SK-N-SH treated with all-trans-retinoic acid at 6 μM for 48 hours (cell line): ENCODE measurements at regions not wholly inside any gene's neighbourhood (a gene's known extent, or its start where the extent isn't known, plus 50 kb on each side); places are given as distances from the start of the nearest gene placed in this dataset.
"Not testable (repeated sequence)": the region's sequence is repeated elsewhere in the genome, so short reads cannot be mapped to it uniquely, and the experiment has no call there.

Experiments used
- ESRRG ChIP-seq: fragments of 250-450 bp; sonication (Bioruptor Pico); IDR thresholded peaks from 2 replicates; pipeline ENCODE4 v1.6.1; 2021; ENCODE audit warnings: mild to moderate bottlenecking
- GLIS3 ChIP-seq: fragments of 250-450 bp; sonication (Bioruptor Pico); IDR thresholded peaks from 2 replicates; pipeline ENCODE4 v1.5.0; 2020; ENCODE audit warnings: mild to moderate bottlenecking, moderate library complexity
- PATZ1 ChIP-seq: fragments of 250-450 bp; sonication (Bioruptor Pico); IDR thresholded peaks from 2 replicates; pipeline ENCODE4 v1.8.0; 2020; ENCODE audit warnings: mild to moderate bottlenecking, moderate library complexity, borderline replicate concordance
- PPARA ChIP-seq: fragments of 250-450 bp; sonication (Bioruptor Pico); IDR thresholded peaks from 2 replicates; pipeline ENCODE4 v1.5.0; 2020; ENCODE audit warnings: mild to moderate bottlenecking, borderline replicate concordance
- RARB ChIP-seq: fragments of 250-450 bp; sonication (Bioruptor Pico); IDR thresholded peaks from 2 replicates; pipeline ENCODE4 v1.8.0; 2021; ENCODE audit warnings: mild to moderate bottlenecking, moderate library complexity
- ZFP3 ChIP-seq: fragments of 250-450 bp; sonication (Bioruptor Pico); IDR thresholded peaks from 2 replicates; pipeline ENCODE4 v1.5.0; 2020; ENCODE audit warnings: mild to moderate bottlenecking, moderate library complexity
- ZFP30 ChIP-seq: fragments of 450-650 bp; formaldehyde crosslinking; IDR thresholded peaks from 2 replicates; pipeline ENCODE4 v1.5.0; 2022; ENCODE audit warnings: mild to moderate bottlenecking, moderate library complexity
- ZNF565 ChIP-seq: fragments of 450-650 bp; formaldehyde crosslinking; conservative IDR thresholded peaks from 2 replicates; pipeline ENCODE4 v1.5.0; 2020; ENCODE audit warnings: low read depth, mild to moderate bottlenecking, moderate library complexity

DNA sequence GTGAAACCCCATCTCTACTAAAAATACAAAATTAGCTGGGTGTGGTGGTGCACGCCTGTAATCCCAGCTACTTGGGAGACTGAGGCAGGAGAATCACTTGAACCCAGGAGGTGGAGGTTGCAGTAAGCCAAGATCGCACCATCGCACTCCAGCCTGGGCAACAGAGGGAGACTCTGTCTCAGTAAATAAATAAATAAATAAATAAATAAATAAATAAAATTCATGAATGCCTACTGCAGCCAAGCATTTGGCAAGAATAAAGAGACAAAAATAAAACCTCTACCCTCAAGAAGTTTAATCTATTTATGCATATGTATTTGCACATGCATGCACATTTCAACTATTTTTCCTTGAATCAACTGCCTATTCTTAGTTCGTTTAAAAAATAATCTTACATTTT, 144.0 kb upstream of the KRAS start:
- TF ChIP-seq PPARA (CRISPR knock-in tag); ZFP30; ESRRG (CRISPR knock-in tag); RARB (CRISPR knock-in tag); ZFP3 (CRISPR knock-in tag); PATZ1; ZNF565 (CRISPR knock-in tag); GLIS3 (CRISPR knock-in tag): not testable (repeated sequence)
